Gastrocnemius medialis (tissue), 4 donors: ENCODE measurements at regions not wholly inside any gene's neighbourhood (a gene's known extent, or its start where the extent isn't known, plus 50 kb on each side); places are given as distances from the start of the nearest gene placed in this dataset.

Experiments used
- ATAC-seq, 2 donors: fragments of 150-250 bp; one replicate each; pipeline ENCODE4 v1.9.1; 2016
- DNase-seq, 2 donors: peaks; one replicate each; pipeline ENCODE4 v3.0.0-alpha.2; 2019
- H3K27ac ChIP-seq, 4 donors: fragments of 200-600 bp; sonication (generic); 1 replicate in 1 of 4; 2 replicates in 3 of 4; pipeline ENCODE4 v1.5.1; 2016 to 2018; ENCODE audit warnings: mild to moderate bottlenecking in 2 of 4, moderate library complexity in 1 of 4
- H3K27me3 ChIP-seq, 3 donors: fragments of 200-600 bp; sonication (generic) in 2 of 3; 1 replicate in 1 of 3; 2 replicates in 2 of 3; pipeline versions ENCODE4 v1.5.1 to v1.6.0; 2016 to 2019; ENCODE audit warnings: mild to moderate bottlenecking in 1 of 3, moderate library complexity in 1 of 3
- H3K36me3 ChIP-seq, 2 donors: fragments of 200-600 bp; sonication (generic) in 1 of 2; one replicate each; pipeline ENCODE4 v1.5.1; 2017 to 2018
- H3K4me1 ChIP-seq, 2 donors: fragments of 200-600 bp; sonication (generic) in 1 of 2; one replicate each; pipeline ENCODE4 v1.5.1; 2016 to 2017; ENCODE audit warnings: mild to moderate bottlenecking in 2 of 2
- H3K4me3 ChIP-seq, 4 donors: fragments of 200-600 bp; sonication (generic) in 3 of 4; 1 replicate in 1 of 4; 2 replicates in 3 of 4; pipeline ENCODE4 v1.5.1; 2016 to 2019; ENCODE audit warnings: mild to moderate bottlenecking in 2 of 4
- H3K9me3 ChIP-seq, 3 donors: fragments of 200-600 bp; sonication (generic) in 2 of 3; 1 replicate in 1 of 3; 2 replicates in 2 of 3; pipeline ENCODE4 v1.5.1; 2016 to 2019
- CTCF ChIP-seq, 5 experiments: fragments of 450-650 bp in 3 of 5; fragments of 200-600 bp in 2 of 5; sonication (generic) in 2 of 5; IDR thresholded peaks in 4 of 5; conservative IDR thresholded peaks in 1 of 5; 1 replicate in 4 of 5; 2 replicates in 1 of 5; pipeline ENCODE4 v1.5.1; 2016 to 2019; ENCODE audit warnings: antibody characterized with exemption in 5 of 5, mild to moderate bottlenecking in 3 of 5, moderate library complexity in 3 of 5
- POLR2A ChIP-seq, 2 donors: fragments of 450-650 bp; IDR thresholded peaks; one replicate each; pipeline ENCODE4 v1.6.1; 2017; ENCODE audit warnings: antibody characterized with exemption in 2 of 2, mild to moderate bottlenecking in 2 of 2, moderate library complexity in 2 of 2
- in situ Hi-C, 4 donors: fragments of 200-750 bp; cut with MboI; loops; one replicate each; pipeline versions ENCODE4 v1.15.0 to v1.8.0; 2017; ENCODE audit warnings: low sequenced_read_pairs in 4 of 4
- intact Hi-C: fragments of 100-400 bp; cut with DNase I; formaldehyde crosslinking; loops from one replicate; pipeline ENCODE4 v1.15.1; 2023; ENCODE audit warnings: low total_unique reads

GRCh38 chr5:91214571-91214970, 168.5 kb downstream of the ARRDC3 start:
- no peak overlapping the region for H3K27ac ChIP-seq
- peaks cover 8 to 23% of the 10 kb centered on the region in 2 donors for H3K4me1 ChIP-seq
- TF ChIP-seq CTCF (IDR thresholded peaks at IDR 0.05 in 4 of 5, conservative IDR thresholded peaks at IDR 0.05 in 1 of 5) (no peak), POLR2A (IDR thresholded peaks at IDR 0.05) (no peak)
- in situ Hi-C loops (loop anchor here in 2 of 4 donors (5.0 to 10.0 kb wide), 2 partner anchors 110 to 173 kb away; no protein-coding TSS in a partner anchor), intact Hi-C loops (no loop called here)
- no peaks in the 10 kb centered on the region for H3K27me3 ChIP-seq
- no peaks in the 10 kb centered on the region for H3K9me3 ChIP-seq
- no peaks in the 10 kb centered on the region for H3K36me3 ChIP-seq
- no peak for DNase-seq
- ATAC-seq = no peak
- H3K4me3 ChIP-seq = no peak overlapping the region
